IMR-90 (cell line): ENCODE measurements at regions not wholly inside any gene's neighbourhood (a gene's known extent, or its start where the extent isn't known, plus 50 kb on each side); places are given as distances from the start of the nearest gene placed in this dataset.

Experiments used
- CEBPB ChIP-seq: IDR thresholded peaks from 2 replicates; pipeline ENCODE4 v1.6.1; 2012; ENCODE audit warnings: low read depth, low read length, improper control_type of control experiment
- CHD1 ChIP-seq: IDR thresholded peaks from 2 replicates; pipeline ENCODE4 v1.6.1; 2012; ENCODE audit warnings: low read depth, low read length, improper control_type of control experiment
- MAFK ChIP-seq: IDR thresholded peaks from 2 replicates; pipeline ENCODE4 v1.6.1; 2012; ENCODE audit warnings: low read depth, low read length, improper control_type of control experiment
- MXI1 ChIP-seq: IDR thresholded peaks from 2 replicates; pipeline ENCODE4 v1.6.1; 2012; ENCODE audit warnings: low read depth, mild to moderate bottlenecking, low read length, moderate library complexity, borderline replicate concordance
- POLR2A ChIP-seq: IDR thresholded peaks from 2 replicates; pipeline ENCODE4 v1.6.1; 2012; ENCODE audit warnings: mild to moderate bottlenecking, low read depth, low read length
- RAD21 ChIP-seq: IDR thresholded peaks from 2 replicates; pipeline ENCODE4 v1.6.1; 2012; ENCODE audit warnings: low read length, improper control_type of control experiment
- RFX5 ChIP-seq: IDR thresholded peaks from 2 replicates; pipeline ENCODE4 v1.8.0; 2012; ENCODE audit warnings: low read depth, mild to moderate bottlenecking, low read length, moderate library complexity
- TF ChIP-seq, protein P1 (sequence below): conservative IDR thresholded peaks from 2 replicates; pipeline ENCODE4 v1.5.1; 2012; ENCODE audit warnings: mild to moderate bottlenecking, low read depth, low read length, improper control_type of control experiment
- TF ChIP-seq, protein P2 (sequence below): fragments of 150-350 bp; IDR thresholded peaks from 2 replicates; pipeline ENCODE4 v1.6.1; 2017; ENCODE audit warnings: mild to moderate bottlenecking, antibody characterized with exemption, low read length, low read depth
- TF ChIP-seq, protein P3 (sequence below): fragments of 150-350 bp; IDR thresholded peaks from 2 replicates; pipeline ENCODE4 v1.6.1; 2016; ENCODE audit warnings: low read depth, mild to moderate bottlenecking, low read length, moderate library complexity, borderline replicate concordance

DNA sequence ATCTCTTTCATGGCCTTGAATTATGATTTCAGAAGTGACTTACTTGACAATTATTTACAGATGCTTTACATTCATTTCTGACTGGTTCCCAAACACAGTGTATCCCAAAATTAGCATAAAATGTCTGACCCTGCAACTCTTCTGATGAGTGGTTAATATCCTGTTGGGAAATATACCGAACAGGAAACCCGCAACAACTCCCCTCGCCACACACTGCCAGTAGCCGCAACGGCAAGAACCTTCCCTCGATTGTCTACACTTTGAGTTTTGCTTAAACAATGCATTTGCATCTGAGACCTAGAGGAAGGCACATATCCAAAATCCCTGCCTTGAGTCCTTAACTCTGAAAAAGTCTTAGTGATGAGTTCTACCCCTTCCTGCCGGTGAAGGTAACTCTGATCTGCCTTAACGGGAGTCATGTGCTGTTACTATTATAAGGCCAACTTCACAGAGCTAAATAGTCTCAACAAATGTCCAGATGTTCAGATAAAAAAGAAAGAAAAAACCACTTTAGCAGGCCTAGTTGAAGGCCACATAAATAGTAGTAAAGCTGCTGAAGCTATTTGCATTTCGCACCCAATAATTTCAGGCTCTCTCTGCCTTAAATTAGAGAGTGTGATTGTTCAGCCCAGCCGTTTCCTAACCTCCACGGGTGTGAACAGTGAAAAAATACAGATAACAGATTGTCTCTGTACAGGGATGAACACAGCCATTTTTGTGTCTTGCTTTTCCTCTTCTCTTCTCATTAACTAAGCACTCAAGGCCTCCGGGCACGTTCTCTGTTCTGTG is 321.1 kb downstream of the HS3ST3B1 start:
- TF ChIP-seq, protein P1, sequence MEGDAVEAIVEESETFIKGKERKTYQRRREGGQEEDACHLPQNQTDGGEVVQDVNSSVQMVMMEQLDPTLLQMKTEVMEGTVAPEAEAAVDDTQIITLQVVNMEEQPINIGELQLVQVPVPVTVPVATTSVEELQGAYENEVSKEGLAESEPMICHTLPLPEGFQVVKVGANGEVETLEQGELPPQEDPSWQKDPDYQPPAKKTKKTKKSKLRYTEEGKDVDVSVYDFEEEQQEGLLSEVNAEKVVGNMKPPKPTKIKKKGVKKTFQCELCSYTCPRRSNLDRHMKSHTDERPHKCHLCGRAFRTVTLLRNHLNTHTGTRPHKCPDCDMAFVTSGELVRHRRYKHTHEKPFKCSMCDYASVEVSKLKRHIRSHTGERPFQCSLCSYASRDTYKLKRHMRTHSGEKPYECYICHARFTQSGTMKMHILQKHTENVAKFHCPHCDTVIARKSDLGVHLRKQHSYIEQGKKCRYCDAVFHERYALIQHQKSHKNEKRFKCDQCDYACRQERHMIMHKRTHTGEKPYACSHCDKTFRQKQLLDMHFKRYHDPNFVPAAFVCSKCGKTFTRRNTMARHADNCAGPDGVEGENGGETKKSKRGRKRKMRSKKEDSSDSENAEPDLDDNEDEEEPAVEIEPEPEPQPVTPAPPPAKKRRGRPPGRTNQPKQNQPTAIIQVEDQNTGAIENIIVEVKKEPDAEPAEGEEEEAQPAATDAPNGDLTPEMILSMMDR: no peak
- TF ChIP-seq RAD21 (no peak), POLR2A (no peak), MAFK (no peak), MXI1 (no peak), CEBPB (no peak), CHD1 (no peak), RFX5 (no peak)
- TF ChIP-seq, protein P2, sequence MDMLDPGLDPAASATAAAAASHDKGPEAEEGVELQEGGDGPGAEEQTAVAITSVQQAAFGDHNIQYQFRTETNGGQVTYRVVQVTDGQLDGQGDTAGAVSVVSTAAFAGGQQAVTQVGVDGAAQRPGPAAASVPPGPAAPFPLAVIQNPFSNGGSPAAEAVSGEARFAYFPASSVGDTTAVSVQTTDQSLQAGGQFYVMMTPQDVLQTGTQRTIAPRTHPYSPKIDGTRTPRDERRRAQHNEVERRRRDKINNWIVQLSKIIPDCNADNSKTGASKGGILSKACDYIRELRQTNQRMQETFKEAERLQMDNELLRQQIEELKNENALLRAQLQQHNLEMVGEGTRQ: no peak
- TF ChIP-seq, protein P3, sequence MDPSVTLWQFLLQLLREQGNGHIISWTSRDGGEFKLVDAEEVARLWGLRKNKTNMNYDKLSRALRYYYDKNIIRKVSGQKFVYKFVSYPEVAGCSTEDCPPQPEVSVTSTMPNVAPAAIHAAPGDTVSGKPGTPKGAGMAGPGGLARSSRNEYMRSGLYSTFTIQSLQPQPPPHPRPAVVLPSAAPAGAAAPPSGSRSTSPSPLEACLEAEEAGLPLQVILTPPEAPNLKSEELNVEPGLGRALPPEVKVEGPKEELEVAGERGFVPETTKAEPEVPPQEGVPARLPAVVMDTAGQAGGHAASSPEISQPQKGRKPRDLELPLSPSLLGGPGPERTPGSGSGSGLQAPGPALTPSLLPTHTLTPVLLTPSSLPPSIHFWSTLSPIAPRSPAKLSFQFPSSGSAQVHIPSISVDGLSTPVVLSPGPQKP: no peak
